ENCODE measurements at regions not wholly inside any gene's neighbourhood (a gene's known extent, or its start where the extent isn't known, plus 50 kb on each side); places are given as distances from the start of the nearest gene placed in this dataset.
"Not testable (repeated sequence)": the region's sequence is repeated elsewhere in the genome, so short reads cannot be mapped to it uniquely, and the experiment has no call there.

DNA sequence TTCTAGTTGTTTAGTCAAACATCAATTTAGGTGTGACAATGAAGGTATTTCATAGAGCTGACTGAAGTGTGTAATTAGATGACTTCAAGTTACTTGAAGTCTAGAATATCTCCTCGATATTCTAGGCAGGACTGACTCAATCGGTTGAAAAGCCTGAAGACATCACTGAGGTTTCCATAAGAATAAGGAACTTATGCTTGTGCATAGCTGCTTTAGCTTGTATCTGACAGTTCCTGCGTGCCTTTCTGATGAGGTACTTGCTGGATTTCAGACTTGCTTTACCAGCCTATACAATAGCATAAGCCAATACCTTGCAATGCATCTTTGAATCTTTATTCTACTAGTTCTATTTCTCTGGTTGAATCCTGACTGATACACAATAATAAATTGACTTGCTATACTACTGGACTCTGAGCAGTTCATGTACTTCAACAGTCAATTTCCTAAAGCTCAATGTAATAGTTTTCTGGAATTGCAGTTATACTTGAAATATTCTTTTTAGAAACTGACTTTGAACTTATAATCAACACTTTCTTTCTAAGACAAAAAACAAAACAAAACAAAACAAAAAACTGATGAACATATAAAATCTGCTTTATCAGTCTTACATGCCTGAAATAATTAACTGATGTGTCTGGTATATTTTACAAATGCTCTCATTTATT, 1534.8 kb downstream of the SLITRK5 start (continued):
- TF ChIP-seq USF1 (CRISPR knock-in tag; IDR thresholded peaks at IDR 0.05) = no peak
- no peak for TF ChIP-seq ZNF532 (CRISPR knock-in tag; IDR thresholded peaks at IDR 0.05; ENCODE audit: borderline replicate concordance)
- TF ChIP-seq, protein P1, sequence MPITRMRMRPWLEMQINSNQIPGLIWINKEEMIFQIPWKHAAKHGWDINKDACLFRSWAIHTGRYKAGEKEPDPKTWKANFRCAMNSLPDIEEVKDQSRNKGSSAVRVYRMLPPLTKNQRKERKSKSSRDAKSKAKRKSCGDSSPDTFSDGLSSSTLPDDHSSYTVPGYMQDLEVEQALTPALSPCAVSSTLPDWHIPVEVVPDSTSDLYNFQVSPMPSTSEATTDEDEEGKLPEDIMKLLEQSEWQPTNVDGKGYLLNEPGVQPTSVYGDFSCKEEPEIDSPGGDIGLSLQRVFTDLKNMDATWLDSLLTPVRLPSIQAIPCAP (CRISPR knock-in tag; IDR thresholded peaks at IDR 0.05) = no peak
- no peak for TF ChIP-seq SOX15 (CRISPR knock-in tag; IDR thresholded peaks at IDR 0.05)

DNA sequence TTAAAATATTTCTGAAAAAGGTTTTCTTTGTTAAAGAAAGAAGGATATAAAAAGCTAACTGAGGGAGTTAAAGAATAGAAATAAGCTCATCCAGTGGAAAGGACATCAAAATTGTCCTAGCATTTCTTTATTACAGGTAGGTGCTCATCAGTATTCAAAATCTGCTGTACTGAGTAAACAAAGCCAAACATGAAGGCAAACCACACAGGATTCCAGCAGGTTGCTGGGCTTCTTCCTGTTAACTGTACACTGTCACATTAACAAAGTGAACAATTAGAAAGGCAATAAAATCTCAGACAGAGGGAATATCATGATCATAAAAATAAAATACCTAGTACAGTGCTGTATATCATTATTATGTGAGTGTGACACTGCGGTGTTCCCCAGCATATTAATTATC, 1541.0 kb downstream of the SLITRK5 start:
- DNase-seq (ENCODE audit: low spot score) = no peak
- Mint-ChIP-seq H3K36me3 (no peaks in the 10 kb centered on the region), H3K4me3 (no peak overlapping the region), H3K4me1 (0 out of 2 replicates have a peak, but pooled peaks cover 3% of the 10 kb centered on the region), H3K27me3 (ENCODE audit: low read depth) (no peaks in the 10 kb centered on the region), H3K9me3 (no peaks in the 10 kb centered on the region), H3K27ac (no peak overlapping the region)
- no peak for ATAC-seq
- POLR2A ChIA-PET = no interaction called here
- CTCF ChIA-PET = no interaction called here
- TF ChIP-seq, protein P2, sequence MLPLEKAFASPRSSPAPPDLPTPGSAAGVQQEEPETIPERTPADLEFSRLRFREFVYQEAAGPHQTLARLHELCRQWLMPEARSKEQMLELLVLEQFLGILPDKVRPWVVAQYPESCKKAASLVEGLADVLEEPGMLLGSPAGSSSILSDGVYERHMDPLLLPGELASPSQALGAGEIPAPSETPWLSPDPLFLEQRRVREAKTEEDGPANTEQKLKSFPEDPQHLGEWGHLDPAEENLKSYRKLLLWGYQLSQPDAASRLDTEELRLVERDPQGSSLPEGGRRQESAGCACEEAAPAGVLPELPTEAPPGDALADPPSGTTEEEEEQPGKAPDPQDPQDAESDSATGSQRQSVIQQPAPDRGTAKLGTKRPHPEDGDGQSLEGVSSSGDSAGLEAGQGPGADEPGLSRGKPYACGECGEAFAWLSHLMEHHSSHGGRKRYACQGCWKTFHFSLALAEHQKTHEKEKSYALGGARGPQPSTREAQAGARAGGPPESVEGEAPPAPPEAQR (CRISPR knock-in tag; IDR thresholded peaks at IDR 0.05) = no peak
- TF ChIP-seq TP53 (CRISPR knock-in tag; IDR thresholded peaks at IDR 0.05) = no peak
- TF ChIP-seq, protein P1 (CRISPR knock-in tag; IDR thresholded peaks at IDR 0.05) = no peak

- TF ChIP-seq, protein P3, sequence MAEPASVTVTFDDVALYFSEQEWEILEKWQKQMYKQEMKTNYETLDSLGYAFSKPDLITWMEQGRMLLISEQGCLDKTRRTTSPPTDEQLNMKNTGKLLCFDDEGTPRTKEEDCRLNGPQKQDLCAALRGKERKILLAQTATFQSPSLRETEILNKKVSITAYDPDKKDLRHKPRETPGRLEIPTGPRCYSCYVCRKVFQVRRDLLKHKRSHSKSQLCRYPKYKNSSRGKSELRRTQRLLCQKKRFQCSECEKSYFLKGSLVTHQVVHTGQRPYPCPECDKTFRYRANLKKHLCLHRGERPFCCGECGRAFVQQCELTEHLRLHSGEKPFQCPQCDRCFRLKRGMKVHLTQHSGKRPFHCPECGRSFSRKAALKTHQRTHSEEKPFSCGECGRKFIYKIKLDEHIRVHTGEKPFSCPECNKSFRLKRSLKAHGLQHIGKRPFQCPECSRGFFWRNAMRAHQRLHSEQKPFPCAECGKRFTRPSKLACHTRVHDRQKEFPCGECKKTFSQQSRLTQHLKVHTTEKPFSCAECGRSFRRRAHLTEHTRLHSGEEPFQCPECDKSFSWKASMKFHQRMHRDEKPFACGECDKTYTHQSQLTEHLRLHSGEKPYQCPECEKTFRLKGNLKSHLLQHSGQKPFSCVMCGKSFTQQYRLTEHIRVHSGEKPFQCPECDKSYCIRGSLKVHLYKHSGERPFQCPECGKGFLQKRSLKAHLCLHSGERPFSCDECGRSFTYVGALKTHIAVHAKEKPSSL (CRISPR knock-in tag; conservative IDR thresholded peaks at IDR 0.05) = no peak
- TF ChIP-seq, protein P4, sequence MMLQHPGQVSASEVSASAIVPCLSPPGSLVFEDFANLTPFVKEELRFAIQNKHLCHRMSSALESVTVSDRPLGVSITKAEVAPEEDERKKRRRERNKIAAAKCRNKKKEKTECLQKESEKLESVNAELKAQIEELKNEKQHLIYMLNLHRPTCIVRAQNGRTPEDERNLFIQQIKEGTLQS (CRISPR knock-in tag; conservative IDR thresholded peaks at IDR 0.05) = no peak
- no peak for TF ChIP-seq EMX1 (CRISPR knock-in tag; IDR thresholded peaks at IDR 0.05)
- TF ChIP-seq ZNF396 (CRISPR knock-in tag; IDR thresholded peaks at IDR 0.05; ENCODE audit: borderline replicate concordance) = no peak
- no peak for TF ChIP-seq GTF2I (CRISPR knock-in tag; conservative IDR thresholded peaks at IDR 0.05)
- no peak for TF ChIP-seq GABPB1 (CRISPR knock-in tag; IDR thresholded peaks at IDR 0.05)
- TF ChIP-seq ZNF317 (CRISPR knock-in tag; IDR thresholded peaks at IDR 0.05; ENCODE audit: borderline replicate concordance, low read depth) = no peak
- TF ChIP-seq USF1 (CRISPR knock-in tag; IDR thresholded peaks at IDR 0.05) = no peak
- TF ChIP-seq GRHL2 (CRISPR knock-in tag; IDR thresholded peaks at IDR 0.05; ENCODE audit: insufficient replicate concordance, severe bottlenecking) = no peak
- TF ChIP-seq ELF4 (CRISPR knock-in tag; IDR thresholded peaks at IDR 0.05; ENCODE audit: low read depth) = no peak
- TF ChIP-seq NR1H2 (CRISPR knock-in tag; IDR thresholded peaks at IDR 0.05) = no peak
- TF ChIP-seq ZNF138 (CRISPR knock-in tag; conservative IDR thresholded peaks at IDR 0.05) = no peak
- CTCF ChIA-PET = no interaction called here
- no peak overlapping the region for H3K4me3 Mint-ChIP-seq
- DNase-seq (ENCODE audit: low spot score) (no peak), ATAC-seq (no peak)
- H3K27me3 Mint-ChIP-seq (ENCODE audit: low read depth) = no peaks in the 10 kb centered on the region
- no peak overlapping the region for H3K27ac Mint-ChIP-seq
- no peaks in the 10 kb centered on the region for H3K9me3 Mint-ChIP-seq
- POLR2A ChIA-PET = no interaction called here
- H3K4me1 Mint-ChIP-seq = no peaks in the 10 kb centered on the region
- no peaks in the 10 kb centered on the region for H3K36me3 Mint-ChIP-seq
Observed at GRCh38 chr13:89214185-89214584, 1543.0 kb downstream of the SLITRK5 start.

DNA sequence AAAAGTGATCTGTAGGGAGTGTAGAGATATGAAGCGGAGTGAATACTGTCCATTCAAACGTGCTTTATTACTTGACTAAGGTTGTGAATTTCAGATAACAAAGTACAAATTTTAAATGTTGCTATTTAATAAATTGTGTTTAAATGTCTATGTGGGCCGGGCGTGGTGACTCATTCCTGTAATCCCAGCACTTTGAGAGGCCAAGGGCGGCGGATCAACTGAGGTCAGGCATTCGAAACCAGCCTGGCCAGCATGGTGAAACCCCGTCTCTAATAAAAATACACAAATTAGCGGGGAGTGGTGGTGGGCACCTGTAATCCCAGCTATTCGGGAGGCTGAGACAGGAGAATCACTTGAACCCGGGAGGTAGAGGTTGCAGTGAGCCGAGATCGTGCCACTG, 1544.1 kb downstream of the SLITRK5 start:
- H3K27me3 Mint-ChIP-seq (ENCODE audit: low read depth); H3K9me3 Mint-ChIP-seq; H3K4me1 Mint-ChIP-seq; H3K27ac Mint-ChIP-seq; DNase-seq (ENCODE audit: low spot score); H3K4me3 Mint-ChIP-seq; CTCF ChIA-PET; ATAC-seq; POLR2A ChIA-PET; H3K36me3 Mint-ChIP-seq: not testable (repeated sequence)
